NCI-H446 treated with DMSO at 0.1 percent for 48 hours (cell line): ENCODE measurements at regions not wholly inside any gene's neighbourhood (a gene's known extent, or its start where the extent isn't known, plus 50 kb on each side); places are given as distances from the start of the nearest gene placed in this dataset.

Source experiments
- DNase-seq: peaks from one replicate; lab custom pipeline; 2025; lab: John Stamatoyannopoulos, UW

GRCh38 chr4:1511441-1512041 is 105.3 kb upstream of the NKX1-1 start:
- peak; percentile 3 for DNase-seq

DNA sequence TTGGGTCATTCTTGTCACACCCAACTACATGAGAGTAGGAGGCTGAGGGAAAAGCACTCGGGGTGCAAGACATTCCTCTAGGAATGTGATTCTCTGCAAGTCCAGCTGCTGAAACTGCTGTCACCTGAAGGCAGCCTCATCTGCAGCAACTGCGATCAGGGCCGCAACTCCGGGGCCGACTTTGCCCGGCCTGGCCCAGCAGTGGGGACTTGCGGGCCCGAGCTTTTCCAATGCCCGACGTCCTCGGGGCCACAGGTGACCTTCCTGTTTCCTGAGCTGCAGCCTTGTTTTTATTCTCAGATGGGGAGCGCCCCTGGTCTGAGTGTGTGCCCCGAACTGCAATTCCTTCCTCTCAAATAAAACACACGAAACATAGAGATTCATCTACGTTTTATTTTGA is 104.7 kb upstream of the NKX1-1 start:
- DNase-seq = no peak

GRCh38 chr4:1509366-1509765 is 103.1 kb upstream of the NKX1-1 start:
- no peak for DNase-seq

DNA sequence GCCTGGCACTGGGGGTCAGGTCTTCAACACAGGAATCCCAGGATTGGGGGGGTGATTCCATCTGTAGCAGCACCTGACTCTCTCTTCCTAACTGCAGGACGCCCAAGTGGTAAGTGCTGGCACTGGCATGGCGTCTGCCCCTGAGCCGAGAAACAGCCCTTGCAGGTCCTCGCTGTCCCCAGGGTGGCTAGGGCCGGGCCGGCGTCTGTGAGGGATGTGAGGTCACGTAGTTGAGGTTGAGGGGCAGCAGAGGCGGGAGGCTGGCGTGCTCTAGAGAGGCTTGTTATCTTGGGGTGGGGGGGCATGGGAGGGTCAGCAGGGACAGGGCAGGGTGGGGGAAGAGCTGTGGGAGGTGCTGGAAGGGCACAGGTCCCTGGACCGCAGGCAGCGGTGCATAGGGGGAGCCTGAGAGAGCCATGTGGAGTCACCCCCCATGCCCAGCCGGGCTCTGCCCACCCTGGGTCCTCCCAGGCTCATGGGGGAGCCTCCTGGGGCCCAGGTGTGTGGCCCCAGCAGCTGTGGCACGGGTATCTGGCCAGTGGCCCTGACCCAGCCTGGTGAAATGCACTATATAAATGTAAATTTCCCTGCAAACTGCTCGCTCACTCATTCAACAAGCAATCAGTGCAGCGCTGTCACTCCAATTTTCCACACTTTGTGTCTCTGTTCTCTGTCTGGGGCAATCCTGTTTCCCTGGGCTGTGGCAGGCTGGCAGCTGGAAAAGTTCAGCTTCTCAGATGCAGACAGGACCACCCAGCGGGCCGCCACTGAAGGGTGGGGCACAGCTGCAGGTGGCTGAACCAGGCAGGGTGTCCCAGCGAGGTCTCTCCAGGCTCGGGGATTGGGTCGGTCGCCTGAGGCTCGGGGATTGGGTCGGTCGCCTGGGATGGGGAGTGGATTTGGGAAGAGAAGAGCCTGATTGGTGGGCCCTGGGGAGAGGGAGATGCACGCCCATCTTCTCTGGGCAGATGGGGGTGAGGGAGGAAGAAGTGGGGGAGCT is 102.2 kb upstream of the NKX1-1 start:
- DNase-seq = no peak

GRCh38 chr4:1506956-1507721 is 100.9 kb upstream of the NKX1-1 start:
- DNase-seq = no peak

DNA sequence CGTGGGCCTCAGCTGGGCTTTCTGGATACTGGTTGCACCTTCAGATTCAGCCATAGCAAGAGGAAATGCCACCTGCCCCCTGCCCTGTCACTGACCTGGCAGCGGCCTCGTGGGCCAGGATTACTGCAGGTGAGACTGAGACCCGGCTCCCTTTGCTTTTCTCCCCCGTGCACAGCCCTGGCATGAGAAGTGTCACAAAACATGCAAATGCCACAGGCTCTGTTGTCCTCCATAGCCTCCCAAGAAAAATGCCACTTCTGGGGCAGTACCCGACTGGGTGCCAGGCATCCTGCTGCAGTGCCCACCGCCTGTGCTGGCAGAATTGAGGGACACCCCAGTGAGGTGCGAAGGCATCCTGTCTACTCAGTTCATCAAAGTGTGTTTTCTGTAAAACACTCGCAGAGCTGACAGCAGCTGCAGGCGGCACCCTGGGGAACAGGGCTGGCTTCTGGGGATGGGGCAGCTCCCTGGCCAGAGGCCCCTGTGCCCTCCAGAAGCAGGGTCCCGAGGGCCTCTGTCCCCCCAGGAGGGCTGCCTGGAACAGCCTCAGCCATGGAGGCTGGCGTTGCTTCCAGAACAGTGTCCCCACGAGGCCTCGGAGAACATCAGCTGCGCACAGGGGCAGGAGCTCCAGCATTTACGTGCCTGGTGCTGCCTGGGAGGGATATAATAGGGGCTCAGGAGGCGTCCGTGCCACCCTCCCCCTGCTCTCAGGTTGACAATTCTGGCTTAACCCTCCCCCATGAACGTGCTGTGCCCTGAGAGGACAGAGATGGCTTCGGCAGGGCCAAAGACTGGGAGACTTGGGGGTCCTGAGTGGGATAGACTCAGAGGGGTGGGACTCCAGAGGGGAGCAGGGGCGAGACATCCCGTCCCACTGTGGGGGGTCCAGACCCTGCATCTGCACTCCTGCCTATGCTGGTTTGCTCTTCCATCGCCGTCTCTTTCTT is 99.5 kb upstream of the NKX1-1 start:
- DNase-seq = no peak

- DNase-seq = no peak
Measured at GRCh38 chr4:1504595-1505500, 98.6 kb upstream of the NKX1-1 start.

DNA sequence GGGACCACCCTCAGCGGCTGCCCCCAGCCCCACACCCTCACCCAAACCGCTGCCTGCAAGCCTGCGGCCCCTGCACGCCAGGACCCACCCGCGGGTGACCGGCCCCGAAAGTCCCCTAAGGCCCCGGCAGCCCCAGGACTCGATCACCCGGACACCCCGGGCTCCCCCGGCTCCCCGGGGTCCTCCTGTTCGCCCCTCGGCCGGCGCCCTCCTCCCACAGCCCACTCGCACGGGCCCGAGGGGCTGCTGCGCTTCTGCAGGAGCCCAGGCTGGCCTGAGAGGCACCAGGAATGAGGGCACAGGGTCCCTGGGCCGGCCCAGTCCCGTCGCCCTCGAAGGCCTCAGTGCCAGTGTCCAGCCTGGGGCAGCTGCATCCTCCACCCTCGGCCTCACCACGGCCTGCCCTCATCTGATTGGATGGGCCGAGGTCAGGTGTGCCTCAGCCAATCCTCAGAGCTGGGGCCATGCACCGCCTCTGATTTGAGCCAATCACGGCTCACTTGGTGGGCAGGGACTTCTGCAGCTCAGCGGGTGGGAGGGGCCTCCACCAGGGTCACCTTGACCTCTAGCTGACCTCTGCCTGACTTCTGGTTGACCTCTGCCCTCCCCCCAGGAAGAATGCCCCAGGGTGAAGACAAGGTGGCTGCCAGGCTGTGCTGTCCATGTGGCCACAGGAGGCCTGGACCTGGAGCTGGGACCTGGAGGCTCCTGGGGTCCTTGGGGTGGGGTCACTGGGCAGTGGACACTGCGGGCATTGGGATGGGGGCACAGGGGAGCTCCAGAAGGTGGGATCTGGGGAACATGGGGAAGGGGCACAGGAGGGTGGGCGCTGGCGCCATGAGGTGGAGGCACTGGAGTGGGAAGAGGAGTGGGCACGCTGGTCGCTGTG is 97.6 kb upstream of the NKX1-1 start:
- no peak for DNase-seq

DNA sequence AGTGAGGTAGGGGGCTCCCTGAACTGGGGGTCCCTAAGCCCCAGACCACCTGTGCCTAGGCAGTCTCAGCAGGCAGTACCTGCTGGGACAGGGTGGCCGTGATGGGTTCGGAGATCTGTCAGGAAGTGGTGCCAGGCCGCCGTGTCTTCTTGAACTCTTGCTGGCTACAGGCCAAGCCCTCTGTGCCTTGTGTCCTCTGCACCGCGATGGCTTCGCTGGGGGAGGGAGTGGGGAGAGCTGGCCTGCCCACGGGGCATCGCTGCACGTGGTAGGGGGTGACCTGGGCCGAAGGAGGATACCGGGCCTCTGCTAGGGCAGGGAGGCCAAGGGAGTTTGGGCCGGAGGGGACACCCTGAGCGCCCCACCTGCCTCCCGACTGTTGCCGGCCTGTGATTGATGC is 96.7 kb upstream of the NKX1-1 start:
- no peak for DNase-seq

DNA sequence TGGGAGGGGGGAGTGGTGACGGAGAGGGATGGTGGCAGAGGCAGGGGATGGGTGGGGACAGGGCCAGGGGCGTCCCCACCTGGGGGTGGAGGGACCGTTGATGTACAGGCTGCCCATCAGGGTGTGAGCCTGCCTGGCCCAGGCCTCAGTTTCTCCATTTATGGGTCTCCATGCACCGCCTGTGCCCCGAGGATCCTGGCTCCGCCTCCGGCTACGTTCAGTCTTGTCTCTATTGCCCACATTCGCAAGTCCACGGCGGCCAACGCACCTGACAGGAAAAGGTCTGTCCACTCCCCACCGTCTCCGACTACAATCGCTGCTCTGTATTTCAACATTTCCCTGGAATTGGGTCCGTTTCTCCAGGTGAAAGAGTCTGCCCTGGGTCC is 96.3 kb upstream of the NKX1-1 start:
- DNase-seq = no peak

DNA sequence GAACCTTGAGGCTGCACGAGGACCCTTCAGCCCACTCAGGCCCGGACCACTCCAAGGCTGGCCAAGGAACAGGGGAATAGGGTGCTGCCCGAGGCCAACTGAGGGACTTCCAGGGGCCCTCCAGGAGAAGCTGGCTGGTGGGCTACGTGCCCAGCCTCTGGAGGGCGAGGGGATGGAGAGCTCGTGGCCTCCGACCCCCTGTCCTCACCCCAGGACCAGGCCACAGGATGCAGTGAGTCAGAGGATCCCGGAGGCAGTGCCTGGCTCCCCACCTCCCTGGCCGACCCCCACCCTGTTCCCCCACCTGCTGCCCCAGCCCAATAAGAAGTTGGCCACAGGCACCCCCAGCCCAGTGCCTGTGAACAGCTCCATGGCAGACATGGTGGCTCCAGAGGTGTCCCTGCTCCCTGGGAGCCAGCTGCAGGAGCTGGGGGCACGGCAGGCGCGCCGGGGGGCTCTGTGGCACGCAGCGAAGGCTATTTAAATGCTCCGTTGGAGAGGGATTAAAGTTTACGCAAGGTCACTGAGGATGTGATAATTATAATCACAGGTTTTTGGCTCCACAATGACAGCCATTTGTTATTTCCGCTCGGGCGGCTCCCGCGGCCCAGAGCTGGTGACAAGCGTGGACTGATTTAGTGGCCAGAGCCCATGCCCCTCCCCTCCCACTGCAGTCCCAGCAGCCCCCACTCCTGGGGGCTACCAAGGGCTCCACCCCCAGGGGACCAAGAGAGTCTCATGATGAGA is 95.7 kb upstream of the NKX1-1 start:
- DNase-seq = no peak

DNA sequence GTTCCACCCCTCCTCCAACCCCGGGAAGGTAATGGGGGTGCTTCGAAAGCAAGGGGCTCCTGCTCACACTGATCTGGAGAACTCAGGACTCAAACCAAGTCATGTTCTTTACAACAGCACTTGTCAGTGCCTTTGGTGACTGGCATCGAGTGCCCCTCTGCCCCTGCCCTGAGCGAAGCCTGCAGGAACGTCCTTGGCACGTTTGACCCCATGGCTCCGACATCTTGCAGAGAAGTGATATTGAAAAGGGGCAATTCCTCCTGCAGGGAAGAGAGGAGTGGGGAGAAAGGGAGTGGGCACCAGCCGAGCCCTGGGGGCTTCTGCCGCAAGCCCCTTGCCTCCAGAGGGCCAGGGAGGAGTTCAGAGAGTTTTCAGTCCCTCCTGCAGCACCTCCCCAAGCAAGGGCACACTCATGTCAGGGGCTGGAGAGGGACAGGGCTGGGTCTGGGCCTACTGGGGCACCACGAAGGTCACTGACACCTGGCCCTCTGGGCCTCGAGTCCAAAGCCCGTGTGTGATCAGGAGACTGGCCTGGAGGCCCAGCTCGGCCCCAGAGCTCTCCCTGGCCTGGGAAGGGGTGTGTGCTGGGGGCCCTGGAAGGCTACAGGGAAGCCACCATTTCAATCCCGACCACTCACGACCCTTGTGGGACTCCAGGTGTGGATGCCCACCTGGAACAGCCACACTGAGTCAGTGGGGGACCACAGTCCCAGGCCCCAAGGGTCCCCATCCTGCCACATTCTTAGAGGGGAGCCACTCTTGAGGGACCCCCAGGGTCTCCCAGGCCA is 94.9 kb upstream of the NKX1-1 start:
- no peak for DNase-seq

GRCh38 chr4:1500231-1500965 is 94.2 kb upstream of the NKX1-1 start:
- no peak for DNase-seq

GRCh38 chr4:1499465-1499864 is 93.2 kb upstream of the NKX1-1 start:
- no peak for DNase-seq

DNA sequence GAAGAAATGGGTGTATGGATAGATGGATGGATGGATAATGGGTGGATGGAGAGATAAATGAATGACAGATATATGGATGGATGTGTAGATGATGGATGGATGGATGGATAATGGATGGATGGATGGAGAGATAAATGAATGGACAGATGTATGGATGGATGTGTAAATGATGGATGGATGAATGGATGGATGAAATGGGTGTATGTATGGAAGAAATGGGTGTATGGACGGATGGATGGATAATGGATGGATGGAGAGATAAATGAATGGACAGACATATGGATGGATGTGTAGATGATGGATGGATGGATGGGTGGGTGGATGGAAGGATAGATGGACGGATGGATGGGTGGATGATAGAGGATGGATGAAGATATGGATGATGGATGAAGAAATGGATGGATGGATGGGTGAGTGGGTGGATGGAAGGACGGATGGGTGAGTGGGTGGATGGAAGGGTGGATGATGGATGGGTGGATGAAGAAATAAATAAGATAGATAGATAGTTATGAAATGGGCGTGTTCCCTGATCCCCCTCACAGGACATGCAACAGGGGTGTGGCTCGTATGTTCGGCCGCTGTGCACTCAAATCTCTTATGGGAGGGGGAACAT is 91.1 kb upstream of the NKX1-1 start:
- no peak for DNase-seq

GRCh38 chr4:1496116-1496642 is 89.9 kb upstream of the NKX1-1 start:
- no peak for DNase-seq
